ENCODE measurements at regions not wholly inside any gene's neighbourhood (a gene's known extent, or its start where the extent isn't known, plus 50 kb on each side); places are given as distances from the start of the nearest gene placed in this dataset.
"Not testable (repeated sequence)": the region's sequence is repeated elsewhere in the genome, so short reads cannot be mapped to it uniquely, and the experiment has no call there.

DNA sequence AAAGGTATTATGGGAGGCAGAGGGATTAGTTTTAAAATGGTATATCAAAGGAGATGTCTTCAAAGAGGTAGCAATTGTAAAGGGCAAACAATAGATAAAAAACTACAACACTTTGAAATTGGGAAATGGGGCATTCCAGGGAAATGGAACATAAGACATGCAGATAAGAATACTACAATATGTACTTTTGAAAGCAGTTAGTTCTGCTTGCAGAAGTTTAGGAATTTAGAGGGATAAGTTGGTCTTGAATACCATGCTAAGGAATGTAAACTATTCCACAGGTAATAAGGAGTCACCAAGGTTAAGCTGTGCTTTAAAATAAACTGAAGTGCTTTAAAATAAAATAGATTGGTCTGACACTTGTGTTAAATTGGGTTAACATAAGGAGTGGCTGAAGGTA lies 571.7 kb upstream of the ACVR2A start:
- H3K4me3 ChIP-seq, result no peak overlapping the region
- no peaks in the 10 kb centered on the region for H3K36me3 ChIP-seq (ENCODE audit: low read depth, missing control alignments)
- intact Hi-C loops (cut with DNase I; ENCODE audit: low total_unique reads), result no loop called here
- no peaks in the 10 kb centered on the region for H3K9me3 ChIP-seq
- H3K4me1 ChIP-seq, result no peaks in the 10 kb centered on the region
- DNase-seq, result no peak
- no peak for TF ChIP-seq POLR2A (IDR thresholded peaks at IDR 0.05)
- TF ChIP-seq, protein P1, sequence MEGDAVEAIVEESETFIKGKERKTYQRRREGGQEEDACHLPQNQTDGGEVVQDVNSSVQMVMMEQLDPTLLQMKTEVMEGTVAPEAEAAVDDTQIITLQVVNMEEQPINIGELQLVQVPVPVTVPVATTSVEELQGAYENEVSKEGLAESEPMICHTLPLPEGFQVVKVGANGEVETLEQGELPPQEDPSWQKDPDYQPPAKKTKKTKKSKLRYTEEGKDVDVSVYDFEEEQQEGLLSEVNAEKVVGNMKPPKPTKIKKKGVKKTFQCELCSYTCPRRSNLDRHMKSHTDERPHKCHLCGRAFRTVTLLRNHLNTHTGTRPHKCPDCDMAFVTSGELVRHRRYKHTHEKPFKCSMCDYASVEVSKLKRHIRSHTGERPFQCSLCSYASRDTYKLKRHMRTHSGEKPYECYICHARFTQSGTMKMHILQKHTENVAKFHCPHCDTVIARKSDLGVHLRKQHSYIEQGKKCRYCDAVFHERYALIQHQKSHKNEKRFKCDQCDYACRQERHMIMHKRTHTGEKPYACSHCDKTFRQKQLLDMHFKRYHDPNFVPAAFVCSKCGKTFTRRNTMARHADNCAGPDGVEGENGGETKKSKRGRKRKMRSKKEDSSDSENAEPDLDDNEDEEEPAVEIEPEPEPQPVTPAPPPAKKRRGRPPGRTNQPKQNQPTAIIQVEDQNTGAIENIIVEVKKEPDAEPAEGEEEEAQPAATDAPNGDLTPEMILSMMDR (IDR thresholded peaks at IDR 0.05), result no peak
- H3K27ac ChIP-seq, result no peak overlapping the region
- no peaks in the 10 kb centered on the region for H3K27me3 ChIP-seq

DNA sequence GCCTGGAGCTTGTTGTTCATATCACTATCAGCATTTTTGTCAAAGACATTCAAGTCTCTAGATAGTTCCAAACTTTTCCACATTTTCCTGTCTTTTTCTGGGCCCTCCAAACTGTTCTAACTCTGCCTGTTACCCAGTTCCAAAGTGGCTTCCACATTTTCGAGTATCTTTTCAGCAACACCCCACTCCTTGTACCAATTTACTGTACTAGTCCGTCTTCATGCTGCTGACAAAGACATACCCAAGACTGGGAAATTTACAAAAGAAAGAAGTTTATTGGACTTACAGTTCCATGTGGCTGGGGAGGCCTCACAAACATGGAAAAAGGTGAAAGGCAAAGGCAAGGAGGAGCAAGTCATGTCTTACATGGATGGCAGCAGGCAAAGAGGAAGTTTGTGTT lies 575.2 kb upstream of the ACVR2A start:
- H3K9me3 ChIP-seq; H3K4me1 ChIP-seq; intact Hi-C loops (cut with DNase I; ENCODE audit: low total_unique reads); DNase-seq; H3K27me3 ChIP-seq; H3K4me3 ChIP-seq; H3K27ac ChIP-seq; H3K36me3 ChIP-seq (ENCODE audit: low read depth, missing control alignments): not testable (repeated sequence)
- 89 to 96% methylated on average over 2 of the region's 2 CpGs for WGBS, 2 donors

DNA sequence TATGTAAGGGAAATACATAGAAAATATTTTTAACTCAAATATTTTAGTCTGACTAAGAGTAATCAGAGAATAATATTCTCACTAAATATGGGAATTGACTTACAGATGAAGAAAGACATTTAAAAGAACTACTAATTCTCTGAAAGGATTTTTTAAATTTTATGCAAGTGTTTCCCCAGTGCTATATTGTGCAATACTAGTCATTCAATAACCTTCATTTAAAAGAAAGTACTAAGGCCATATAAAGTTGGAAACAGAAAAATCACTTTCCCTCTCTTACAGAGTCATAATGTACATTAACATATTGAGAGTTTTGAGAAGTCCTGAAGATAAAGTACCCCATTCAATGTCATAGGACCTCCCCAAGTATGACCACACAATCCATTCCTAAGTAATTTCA lies 584.6 kb upstream of the ACVR2A start:
- no peak for TF ChIP-seq POLR2A (IDR thresholded peaks at IDR 0.05)
- TF ChIP-seq, protein P1 (IDR thresholded peaks at IDR 0.05), result no peak
- no peaks in the 10 kb centered on the region for H3K4me1 ChIP-seq
- DNase-seq, result no peak
- intact Hi-C loops (cut with DNase I; ENCODE audit: low total_unique reads), result no loop called here
- no peaks in the 10 kb centered on the region for H3K36me3 ChIP-seq (ENCODE audit: low read depth, missing control alignments)
- H3K9me3 ChIP-seq, result no peaks in the 10 kb centered on the region
- no peak overlapping the region for H3K27ac ChIP-seq
- no peaks in the 10 kb centered on the region for H3K27me3 ChIP-seq
- H3K4me3 ChIP-seq, result no peak overlapping the region

DNA sequence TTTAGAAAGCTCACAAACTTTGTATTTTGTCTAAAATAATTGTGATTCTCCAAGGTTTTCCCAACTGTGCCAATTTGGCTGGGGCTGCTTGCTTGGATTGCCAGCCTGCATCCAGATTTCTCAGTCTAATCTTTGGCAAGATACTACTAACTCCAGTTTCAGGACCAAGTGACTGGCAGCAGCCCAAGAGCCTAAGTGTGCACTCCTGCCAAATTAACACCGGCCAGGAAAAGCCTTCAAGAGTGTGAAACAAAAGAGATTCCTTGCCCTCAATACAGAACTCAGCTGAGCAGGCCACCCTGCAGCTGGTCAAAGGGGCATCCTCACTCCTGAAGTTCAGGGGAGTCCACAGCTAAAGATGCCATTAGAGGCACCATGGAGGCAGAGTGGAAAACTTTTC lies 589.0 kb upstream of the ACVR2A start:
- Histone ChIP-seq H3K4me3 (no peak overlapping the region), H3K27ac (no peak overlapping the region), H3K36me3 (ENCODE audit: low read depth, missing control alignments) (no peaks in the 10 kb centered on the region), H3K9me3 (no peaks in the 10 kb centered on the region), H3K27me3 (no peaks in the 10 kb centered on the region), H3K4me1 (no peaks in the 10 kb centered on the region)
- intact Hi-C loops (cut with DNase I; ENCODE audit: low total_unique reads), result no loop called here
- WGBS, 2 donors, result 29% methylated on average over 1 of the region's 1 CpG; no CpG with 5 or more reads in 1 of the 2 donors
- no peak for DNase-seq
- TF ChIP-seq, protein P1 (IDR thresholded peaks at IDR 0.05), result no peak
- no peak for TF ChIP-seq POLR2A (IDR thresholded peaks at IDR 0.05)

DNA sequence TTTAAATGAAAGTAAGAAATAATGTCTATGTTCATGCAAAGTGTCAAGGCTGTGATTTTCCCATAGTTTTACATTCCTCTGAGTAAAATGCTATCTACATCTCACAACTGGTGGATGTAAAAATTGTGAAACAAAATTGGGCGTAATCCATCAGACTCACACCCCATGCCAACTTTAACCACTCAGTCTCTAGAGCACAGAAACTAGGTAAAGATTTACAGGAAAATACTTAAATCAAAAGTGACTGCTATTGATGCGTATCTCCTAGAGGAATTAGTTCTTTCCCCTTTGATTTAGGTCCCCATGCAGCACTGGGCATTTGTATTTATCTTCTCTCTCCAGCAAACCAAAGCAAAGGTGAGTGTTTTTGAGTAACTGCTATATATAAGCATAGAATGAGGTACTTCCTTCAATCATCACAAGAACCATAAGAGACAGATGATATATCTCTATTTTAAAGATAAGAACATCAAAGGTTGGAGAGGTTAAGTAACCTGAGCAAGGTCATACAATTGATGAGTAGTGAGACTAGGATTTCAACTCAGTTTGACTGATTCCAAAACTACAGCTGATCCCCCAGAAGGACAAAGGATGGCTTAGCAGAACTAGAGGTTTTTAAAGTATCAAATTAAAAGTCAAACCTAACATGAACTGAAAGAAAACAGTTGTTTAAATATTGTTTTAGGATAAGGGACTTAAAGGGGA lies 594.0 kb upstream of the ACVR2A start:
- H3K27ac ChIP-seq, result no peak overlapping the region
- H3K9me3 ChIP-seq, result no peaks in the 10 kb centered on the region
- WGBS, 2 donors, result 81 to 84% methylated on average over 2 of the region's 2 CpGs
- intact Hi-C loops (cut with DNase I; ENCODE audit: low total_unique reads), result no loop called here
- no peak for DNase-seq
- no peak for TF ChIP-seq POLR2A (IDR thresholded peaks at IDR 0.05)
- TF ChIP-seq, protein P1 (IDR thresholded peaks at IDR 0.05), result no peak
- H3K4me3 ChIP-seq, result no peak overlapping the region
- no peaks in the 10 kb centered on the region for H3K4me1 ChIP-seq
- no peaks in the 10 kb centered on the region for H3K36me3 ChIP-seq (ENCODE audit: low read depth, missing control alignments)
- H3K27me3 ChIP-seq, result no peaks in the 10 kb centered on the region

Measured in testis (tissue), 2 donors.